Gastroesophageal sphincter (tissue), 4 donors: ENCODE measurements at regions not wholly inside any gene's neighbourhood (a gene's known extent, or its start where the extent isn't known, plus 50 kb on each side); places are given as distances from the start of the nearest gene placed in this dataset.
A peak's percentile ranks its signal among the peaks of the same experiment; 100 is the strongest.

ENCODE experiments used
- ATAC-seq: fragments of 150-250 bp; one replicate; pipeline ENCODE4 v1.9.1; 2016; ENCODE audit warnings: mild to moderate bottlenecking, moderate library complexity
- H3K27ac ChIP-seq, 4 donors: fragments of 200-600 bp; sonication (generic) in 3 of 4; 1 replicate in 3 of 4; 2 replicates in 1 of 4; pipeline ENCODE4 v1.5.1; 2016 to 2019
- H3K27me3 ChIP-seq: fragments of 200-600 bp; sonication (generic); one replicate; pipeline ENCODE4 v1.5.1; 2019
- H3K36me3 ChIP-seq, 2 donors: fragments of 200-600 bp; sonication (generic); one replicate each; pipeline ENCODE4 v1.5.1; 2019; ENCODE audit warnings: control low read depth in 1 of 2
- H3K4me1 ChIP-seq, 3 donors: fragments of 200-600 bp; sonication (generic); 1 replicate in 2 of 3; 2 replicates in 1 of 3; pipeline ENCODE4 v1.5.1; 2016 to 2019; ENCODE audit warnings: control low read depth in 2 of 3
- H3K4me3 ChIP-seq, 2 donors: fragments of 200-600 bp; sonication (generic); one replicate each; pipeline ENCODE4 v1.5.1; 2019; ENCODE audit warnings: mild to moderate bottlenecking in 1 of 2, moderate library complexity in 1 of 2
- H3K9me3 ChIP-seq, 3 donors: fragments of 200-600 bp; sonication (generic); one replicate each; pipeline ENCODE4 v1.5.1; 2017 to 2019; ENCODE audit warnings: control low read depth in 2 of 3
- EP300 ChIP-seq: sonication (generic); formaldehyde crosslinking; IDR thresholded peaks from one replicate; pipeline ENCODE4 v1.6.1; 2017; ENCODE audit warnings: antibody characterized with exemption, mild to moderate bottlenecking
- POLR2A ChIP-seq, 2 donors: fragments of 450-650 bp; IDR thresholded peaks; one replicate each; pipeline ENCODE4 v1.6.1; 2017; ENCODE audit warnings: antibody characterized with exemption in 2 of 2, mild to moderate bottlenecking in 2 of 2, moderate library complexity in 1 of 2
- POLR2AphosphoS5 ChIP-seq: sonication (generic); formaldehyde crosslinking; IDR thresholded peaks from one replicate; pipeline ENCODE4 v1.6.1; 2017; ENCODE audit warnings: antibody characterized with exemption
- WGBS, 2 donors: methylation state at CpG; one replicate each; pipeline ENCODE4 v1.1.5; 2018; ENCODE audit warnings: low coverage in 1 of 2; 5-methylcytosine and 5-hydroxymethylcytosine counted together
- TF ChIP-seq, protein P1 (sequence below), 4 experiments: fragments of 200-600 bp in 2 of 4; fragments of 450-650 bp in 2 of 4; sonication (generic) in 1 of 4; IDR thresholded peaks; one replicate each; pipeline ENCODE4 v1.5.1; 2017 to 2019; ENCODE audit warnings: antibody characterized with exemption in 4 of 4, mild to moderate bottlenecking in 2 of 4, moderate library complexity in 2 of 4

DNA sequence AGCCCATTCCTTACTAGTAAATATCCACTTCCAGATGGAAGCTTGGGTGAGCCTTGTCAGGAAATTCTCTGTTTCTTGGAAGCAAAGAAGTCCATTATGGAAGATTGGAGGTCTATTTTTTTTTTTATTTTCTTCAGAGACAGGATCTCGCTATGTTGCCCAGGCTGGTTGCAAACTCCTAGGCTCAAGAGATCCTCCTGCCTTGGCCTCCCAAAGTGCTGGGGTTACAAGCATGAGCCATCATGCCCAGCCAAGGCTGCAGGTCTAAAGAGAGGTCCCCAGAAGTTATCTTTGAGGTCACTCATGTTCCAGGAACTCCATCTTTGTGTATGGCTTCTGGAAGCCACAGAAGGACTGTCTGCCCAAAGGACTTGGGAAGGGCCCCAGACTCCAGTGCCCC, 255.3 kb downstream of the LY86 start:
- no peaks in the 10 kb centered on the region for H3K4me1 ChIP-seq
- H3K36me3 ChIP-seq: no peaks in the 10 kb centered on the region
- no peak overlapping the region for H3K4me3 ChIP-seq
- peaks cover 4% of the 10 kb centered on the region for H3K27me3 ChIP-seq
- WGBS, 2 donors: 90% methylated on average over 1 of the region's 1 CpG; no CpG with 5 or more reads in 1 of the 2 donors
- TF ChIP-seq POLR2A (IDR thresholded peaks at IDR 0.05) (no peak), POLR2AphosphoS5 (no peak), EP300 (no peak)
- TF ChIP-seq, protein P1, sequence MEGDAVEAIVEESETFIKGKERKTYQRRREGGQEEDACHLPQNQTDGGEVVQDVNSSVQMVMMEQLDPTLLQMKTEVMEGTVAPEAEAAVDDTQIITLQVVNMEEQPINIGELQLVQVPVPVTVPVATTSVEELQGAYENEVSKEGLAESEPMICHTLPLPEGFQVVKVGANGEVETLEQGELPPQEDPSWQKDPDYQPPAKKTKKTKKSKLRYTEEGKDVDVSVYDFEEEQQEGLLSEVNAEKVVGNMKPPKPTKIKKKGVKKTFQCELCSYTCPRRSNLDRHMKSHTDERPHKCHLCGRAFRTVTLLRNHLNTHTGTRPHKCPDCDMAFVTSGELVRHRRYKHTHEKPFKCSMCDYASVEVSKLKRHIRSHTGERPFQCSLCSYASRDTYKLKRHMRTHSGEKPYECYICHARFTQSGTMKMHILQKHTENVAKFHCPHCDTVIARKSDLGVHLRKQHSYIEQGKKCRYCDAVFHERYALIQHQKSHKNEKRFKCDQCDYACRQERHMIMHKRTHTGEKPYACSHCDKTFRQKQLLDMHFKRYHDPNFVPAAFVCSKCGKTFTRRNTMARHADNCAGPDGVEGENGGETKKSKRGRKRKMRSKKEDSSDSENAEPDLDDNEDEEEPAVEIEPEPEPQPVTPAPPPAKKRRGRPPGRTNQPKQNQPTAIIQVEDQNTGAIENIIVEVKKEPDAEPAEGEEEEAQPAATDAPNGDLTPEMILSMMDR (IDR thresholded peaks at IDR 0.05): no peak
- no peak overlapping the region for H3K27ac ChIP-seq
- ATAC-seq: no peak
- peaks cover 0 to 18% (median 0%) of the 10 kb centered on the region in 3 donors for H3K9me3 ChIP-seq

GRCh38 chr6:6844530-6844929, 256.0 kb downstream of the LY86 start:
- 87 to 100% methylated on average over 1 to 4 of the region's 4 CpGs for WGBS, 2 donors
- H3K4me3 ChIP-seq: no peak overlapping the region
- ATAC-seq: no peak
- H3K27me3 ChIP-seq: peaks cover 4% of the 10 kb centered on the region
- H3K9me3 ChIP-seq: peaks cover 0 to 18% (median 0%) of the 10 kb centered on the region in 3 donors
- no peak overlapping the region for H3K27ac ChIP-seq
- no peaks in the 10 kb centered on the region for H3K36me3 ChIP-seq
- H3K4me1 ChIP-seq: no peaks in the 10 kb centered on the region
- TF ChIP-seq, protein P1 (IDR thresholded peaks at IDR 0.05): no peak
- no peak for TF ChIP-seq POLR2AphosphoS5
- no peak for TF ChIP-seq POLR2A (IDR thresholded peaks at IDR 0.05)
- no peak for TF ChIP-seq EP300

DNA sequence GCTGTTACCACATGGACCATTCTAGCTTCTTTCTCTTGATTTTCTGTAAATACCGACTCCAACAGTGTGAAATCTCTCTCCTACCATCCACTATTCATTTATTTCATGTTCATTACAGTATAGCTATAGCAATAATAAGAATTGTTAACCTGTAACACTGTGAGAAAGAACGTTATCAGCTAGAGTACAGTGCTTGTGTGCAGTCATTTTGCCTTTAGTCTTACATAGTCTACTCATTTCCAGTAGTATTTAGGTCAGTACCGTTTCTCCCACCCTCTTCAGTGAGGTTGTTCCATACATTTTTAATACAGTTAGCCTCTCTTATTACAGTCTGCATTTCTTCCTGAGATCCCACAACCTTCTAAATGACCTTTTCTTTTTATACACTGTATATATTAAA, 257.1 kb downstream of the LY86 start:
- ATAC-seq: no peak
- no peak for TF ChIP-seq POLR2AphosphoS5
- TF ChIP-seq POLR2A (IDR thresholded peaks at IDR 0.05): no peak
- TF ChIP-seq, protein P1 (IDR thresholded peaks at IDR 0.05): no peak
- TF ChIP-seq EP300: no peak
- 90 to 100% methylated on average over 3 of the region's 3 CpGs for WGBS, 2 donors

GRCh38 chr6:6847591-6847990, 259.1 kb downstream of the LY86 start:
- Histone ChIP-seq H3K4me1 (peaks cover 0 to 12% (median 0%) of the 10 kb centered on the region in 3 donors), H3K27me3 (peaks cover 4% of the 10 kb centered on the region), H3K9me3 (peaks cover 0 to 18% (median 0%) of the 10 kb centered on the region in 3 donors), H3K27ac (no peak overlapping the region), H3K4me3 (no peak overlapping the region), H3K36me3 (no peaks in the 10 kb centered on the region)
- no peak for TF ChIP-seq POLR2AphosphoS5
- TF ChIP-seq EP300: no peak
- TF ChIP-seq, protein P1 (IDR thresholded peaks at IDR 0.05): no peak
- TF ChIP-seq POLR2A (IDR thresholded peaks at IDR 0.05): no peak
- no peak for ATAC-seq
- no CpG with 5 or more reads among the region's 3 CpGs for WGBS, 2 donors

More for the DNA sequence above, 257.1 kb downstream of the LY86 start:
- no peak overlapping the region for H3K4me3 ChIP-seq
- peaks cover 0 to 4% (median 0%) of the 10 kb centered on the region in 3 donors for H3K4me1 ChIP-seq
- no peaks in the 10 kb centered on the region for H3K36me3 ChIP-seq
- no peak overlapping the region for H3K27ac ChIP-seq
- peaks cover 4% of the 10 kb centered on the region for H3K27me3 ChIP-seq
- H3K9me3 ChIP-seq: peaks cover 0 to 18% (median 0%) of the 10 kb centered on the region in 3 donors

- no peaks in the 10 kb centered on the region for H3K36me3 ChIP-seq
- peaks cover 0 to 13% (median 3%) of the 10 kb centered on the region in 3 donors for H3K4me1 ChIP-seq
- no peak for TF ChIP-seq POLR2AphosphoS5
- TF ChIP-seq, protein P1 (IDR thresholded peaks at IDR 0.05): no peak
- TF ChIP-seq EP300: no peak
- TF ChIP-seq POLR2A (IDR thresholded peaks at IDR 0.05): no peak
- H3K4me3 ChIP-seq: no peak overlapping the region
- peak; percentile 97 for ATAC-seq
- no peak overlapping the region for H3K27ac ChIP-seq
- WGBS, 2 donors: 62 to 95% methylated on average over 4 to 9 of the region's 9 CpGs
- H3K27me3 ChIP-seq: peaks cover 4% of the 10 kb centered on the region
- peaks cover 0 to 3% (median 0%) of the 10 kb centered on the region in 3 donors for H3K9me3 ChIP-seq
Observed at GRCh38 chr6:6851059-6851948, 256.5 kb upstream of the RREB1 start.
